WTC11 (cell line): ENCODE measurements at regions not wholly inside any gene's neighbourhood (a gene's known extent, or its start where the extent isn't known, plus 50 kb on each side); places are given as distances from the start of the nearest gene placed in this dataset.

Experiments used
- ATAC-seq: fragments of 200-7000 bp; cut with Tn5 transposase; 2 replicates; pipeline ENCODE4 v1.10.0; 2021; ENCODE audit warnings: mild to moderate bottlenecking, moderate library complexity
- CTCF ChIA-PET: fragments of 300-600 bp; sonication (Branson Sonifier 250); formaldehyde crosslinking; loops from one replicate; lab custom pipeline; 2021; ENCODE audit warnings: antibody characterized with exemption; lab: Charles Lee
- POLR2A ChIA-PET: fragments of 350-600 bp; sonication (Branson Sonifier 250); formaldehyde crosslinking; loops from one replicate; lab custom pipeline; 2021; ENCODE audit warnings: antibody characterized with exemption; lab: Charles Lee
- DNase-seq: peaks from one replicate; pipeline ENCODE4 v3.0.0; 2021; ENCODE audit warnings: low spot score
- H3K27ac Mint-ChIP-seq: 2 replicates; pipeline ENCODE4 v1.8.0; 2021; ENCODE audit warnings: mixed read lengths
- H3K27me3 Mint-ChIP-seq: 2 replicates; pipeline ENCODE4 v1.8.0; 2021; ENCODE audit warnings: low read depth, mild to moderate bottlenecking, moderate library complexity, mixed read lengths
- H3K36me3 Mint-ChIP-seq: 2 replicates; pipeline ENCODE4 v1.8.0; 2021; ENCODE audit warnings: mixed read lengths
- H3K4me1 Mint-ChIP-seq: 2 replicates; pipeline ENCODE4 v1.8.0; 2022; ENCODE audit warnings: mixed read lengths
- H3K4me3 Mint-ChIP-seq: 2 replicates; pipeline ENCODE4 v1.8.0; 2021; ENCODE audit warnings: mild to moderate bottlenecking, moderate library complexity, mixed read lengths
- H3K9me3 Mint-ChIP-seq: 2 replicates; pipeline ENCODE4 v1.8.0; 2021; ENCODE audit warnings: mixed read lengths
- ATF3 ChIP-seq: sonication (generic); formaldehyde crosslinking; conservative IDR thresholded peaks from 2 replicates; pipeline ENCODE4 v1.8.1; 2022; ENCODE audit warnings: mild to moderate bottlenecking, missing genetic modification reagents
- ATF6 ChIP-seq: sonication (generic); formaldehyde crosslinking; IDR thresholded peaks from 2 replicates; pipeline ENCODE4 v1.8.1; 2023; ENCODE audit warnings: mild to moderate bottlenecking, missing genetic modification reagents
- CDX4 ChIP-seq: fragments of 250-450 bp; sonication (Bioruptor Pico); IDR thresholded peaks from 2 replicates; pipeline ENCODE4 v1.9.0; 2021; ENCODE audit warnings: moderate library complexity, mild to moderate bottlenecking, inconsistent platforms, borderline replicate concordance
- E2F5 ChIP-seq: sonication (generic); formaldehyde crosslinking; IDR thresholded peaks from 2 replicates; pipeline ENCODE4 v1.8.1; 2022; ENCODE audit warnings: mild to moderate bottlenecking, moderate library complexity, missing genetic modification reagents
- ESRRA ChIP-seq: sonication (generic); formaldehyde crosslinking; IDR thresholded peaks from 2 replicates; pipeline ENCODE4 v1.8.1; 2022; ENCODE audit warnings: mild to moderate bottlenecking, missing genetic modification reagents, borderline replicate concordance
- IRF1 ChIP-seq: sonication (generic); formaldehyde crosslinking; IDR thresholded peaks from 2 replicates; pipeline ENCODE4 v1.8.0; 2023; ENCODE audit warnings: missing genetic modification reagents
- JAZF1 ChIP-seq: fragments of 250-450 bp; sonication (Bioruptor Pico); IDR thresholded peaks from 2 replicates; pipeline ENCODE4 v1.9.0; 2021; ENCODE audit warnings: moderate library complexity, mild to moderate bottlenecking, inconsistent platforms
- MLX ChIP-seq: sonication (generic); formaldehyde crosslinking; IDR thresholded peaks from 2 replicates; pipeline ENCODE4 v1.8.1; 2023; ENCODE audit warnings: mild to moderate bottlenecking, missing genetic modification reagents, moderate library complexity
- NR2C2 ChIP-seq: sonication (generic); formaldehyde crosslinking; IDR thresholded peaks from 2 replicates; pipeline ENCODE4 v1.8.0; 2022; ENCODE audit warnings: mild to moderate bottlenecking, missing genetic modification reagents
- PRDM15 ChIP-seq: sonication (generic); formaldehyde crosslinking; IDR thresholded peaks from 2 replicates; pipeline ENCODE4 v1.8.0; 2022; ENCODE audit warnings: missing genetic modification reagents
- SMAD3 ChIP-seq: sonication (generic); formaldehyde crosslinking; IDR thresholded peaks from 2 replicates; pipeline ENCODE4 v1.8.0; 2022; ENCODE audit warnings: missing genetic modification reagents, mild to moderate bottlenecking, borderline replicate concordance
- SOX15 ChIP-seq: fragments of 250-450 bp; sonication (Bioruptor Pico); IDR thresholded peaks from 2 replicates; pipeline ENCODE4 v1.9.0; 2021; ENCODE audit warnings: mild to moderate bottlenecking
- SP1 ChIP-seq: sonication (generic); formaldehyde crosslinking; conservative IDR thresholded peaks from 2 replicates; pipeline ENCODE4 v1.8.1; 2022; ENCODE audit warnings: missing genetic modification reagents
- USF1 ChIP-seq: sonication (generic); formaldehyde crosslinking; IDR thresholded peaks from 2 replicates; pipeline ENCODE4 v1.8.0; 2022; ENCODE audit warnings: mild to moderate bottlenecking, missing genetic modification reagents
- ZNF317 ChIP-seq: sonication (generic); formaldehyde crosslinking; IDR thresholded peaks from 2 replicates; pipeline ENCODE4 v1.8.1; 2023; ENCODE audit warnings: low read depth, mild to moderate bottlenecking, moderate library complexity, missing genetic modification reagents, borderline replicate concordance
- ZNF671 ChIP-seq: fragments of 250-450 bp; sonication (Bioruptor Pico); IDR thresholded peaks from 2 replicates; pipeline ENCODE4 v1.8.0; 2021; ENCODE audit warnings: mild to moderate bottlenecking
- ZSCAN18 ChIP-seq: fragments of 250-450 bp; sonication (Bioruptor Pico); IDR thresholded peaks from 2 replicates; pipeline ENCODE4 v2.1.2; 2022; ENCODE audit warnings: mild to moderate bottlenecking, moderate library complexity

GRCh38 chr4:177789610-177790009 lies 347.4 kb upstream of the AGA start (continued):
- no peak for TF ChIP-seq PRDM15 (CRISPR knock-in tag)
- no peak for TF ChIP-seq ZSCAN18 (CRISPR knock-in tag)
- no peak for TF ChIP-seq CDX4 (CRISPR knock-in tag)
- no peak for TF ChIP-seq ZNF317
- TF ChIP-seq, all 79 proteins: peak for 0

GRCh38 chr4:177791188-177791587 lies 349.0 kb upstream of the AGA start:
- ATAC-seq = no peak
- Mint-ChIP-seq H3K4me3 (no peak overlapping the region), H3K27ac (no peak overlapping the region), H3K36me3 (no peaks in the 10 kb centered on the region), H3K4me1 (peaks cover 14% of the 10 kb centered on the region), H3K9me3 (peaks cover 4% of the 10 kb centered on the region; the same call in 1 of the 2 replicates), H3K27me3 (no peaks in the 10 kb centered on the region)
- DNase-seq = no peak
- ChIA-PET CTCF (no interaction called here), POLR2A (no interaction called here)
- TF ChIP-seq USF1 (CRISPR knock-in tag) = no peak
- no peak for TF ChIP-seq NR2C2 (CRISPR knock-in tag)
- TF ChIP-seq E2F5 (CRISPR knock-in tag) = no peak

GRCh38 chr4:177796841-177797240 lies 354.6 kb upstream of the AGA start:
- Mint-ChIP-seq H3K27me3 (no peaks in the 10 kb centered on the region), H3K9me3 (peaks cover 4% of the 10 kb centered on the region; the same call in 1 of the 2 replicates), H3K4me1 (peaks cover 24% of the 10 kb centered on the region), H3K36me3 (no peaks in the 10 kb centered on the region), H3K27ac (no peak overlapping the region), H3K4me3 (no peak overlapping the region)
- no peak for DNase-seq
- CTCF ChIA-PET = no interaction called here
- TF ChIP-seq JAZF1 (CRISPR knock-in tag) = no peak
- TF ChIP-seq ATF6 (CRISPR knock-in tag) = no peak
- TF ChIP-seq SP1 = no peak
- POLR2A ChIA-PET = no interaction called here
- no peak for ATAC-seq

- no peak for ATAC-seq
These were observed 355.9 kb upstream of the AGA start for GRCh38 chr4:177798161-177798560.

More at GRCh38 chr4:177798161-177798560, 355.9 kb upstream of the AGA start:
- ChIA-PET POLR2A (no interaction called here), CTCF (no interaction called here)
- TF ChIP-seq MLX (CRISPR knock-in tag) (no peak), ESRRA (CRISPR knock-in tag) (no peak), IRF1 (no peak), JAZF1 (CRISPR knock-in tag) (no peak), ATF3 (CRISPR knock-in tag) (no peak), ZNF671 (no peak), SOX15 (CRISPR knock-in tag) (no peak), SMAD3 (CRISPR knock-in tag) (no peak)
- no peak overlapping the region for H3K27ac Mint-ChIP-seq
- no peaks in the 10 kb centered on the region for H3K27me3 Mint-ChIP-seq
- peaks cover 4% of the 10 kb centered on the region; the same call in 1 of the 2 replicates for H3K9me3 Mint-ChIP-seq
- no peak for DNase-seq
- H3K4me3 Mint-ChIP-seq = no peak overlapping the region
- H3K4me1 Mint-ChIP-seq = peaks cover 21% of the 10 kb centered on the region
- H3K36me3 Mint-ChIP-seq = no peaks in the 10 kb centered on the region
